Fibroblast of mammary gland (primary cell): ENCODE measurements at regions not wholly inside any gene's neighbourhood (a gene's known extent, or its start where the extent isn't known, plus 50 kb on each side); places are given as distances from the start of the nearest gene placed in this dataset.
"Not testable (repeated sequence)": the region's sequence is repeated elsewhere in the genome, so short reads cannot be mapped to it uniquely, and the experiment has no call there.

Experiments used
- DNase-seq: peaks from one replicate; pipeline ENCODE4 v3.0.0-alpha.2; 2010; ENCODE audit warnings: low read depth
- H3K4me3 ChIP-seq: 2 replicates; pipeline ENCODE4 v1.5.1; 2011; ENCODE audit warnings: low read depth, mild to moderate bottlenecking, low read length, moderate library complexity; ENCODE audit not compliant: control insufficient read depth
- TF ChIP-seq, protein P1 (sequence below): conservative IDR thresholded peaks from 2 replicates; pipeline ENCODE4 v1.5.1; 2011; ENCODE audit warnings: low read depth, low read length, inconsistent platforms; ENCODE audit not compliant: control insufficient read depth, insufficient read depth

DNA sequence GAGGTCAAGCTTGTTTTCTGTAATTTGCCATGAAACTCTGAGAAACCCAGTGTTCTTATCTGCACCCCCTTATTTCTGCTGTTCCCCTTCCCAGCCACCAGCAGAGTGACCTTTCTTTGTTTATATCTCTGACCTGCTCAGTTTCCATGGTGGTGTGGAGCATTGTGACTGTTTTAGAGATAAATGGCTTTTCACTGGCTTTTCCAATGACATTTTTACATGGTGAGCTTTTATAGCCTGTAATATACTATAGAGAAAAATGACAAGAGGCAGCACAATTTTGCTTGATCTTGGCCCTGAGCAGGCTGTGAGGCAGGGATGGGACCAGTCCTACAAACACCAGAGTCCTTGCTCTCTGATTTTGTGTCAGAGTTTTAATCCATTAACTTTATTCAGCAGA is 233.9 kb downstream of the FAT3 start:
- TF ChIP-seq, protein P1, sequence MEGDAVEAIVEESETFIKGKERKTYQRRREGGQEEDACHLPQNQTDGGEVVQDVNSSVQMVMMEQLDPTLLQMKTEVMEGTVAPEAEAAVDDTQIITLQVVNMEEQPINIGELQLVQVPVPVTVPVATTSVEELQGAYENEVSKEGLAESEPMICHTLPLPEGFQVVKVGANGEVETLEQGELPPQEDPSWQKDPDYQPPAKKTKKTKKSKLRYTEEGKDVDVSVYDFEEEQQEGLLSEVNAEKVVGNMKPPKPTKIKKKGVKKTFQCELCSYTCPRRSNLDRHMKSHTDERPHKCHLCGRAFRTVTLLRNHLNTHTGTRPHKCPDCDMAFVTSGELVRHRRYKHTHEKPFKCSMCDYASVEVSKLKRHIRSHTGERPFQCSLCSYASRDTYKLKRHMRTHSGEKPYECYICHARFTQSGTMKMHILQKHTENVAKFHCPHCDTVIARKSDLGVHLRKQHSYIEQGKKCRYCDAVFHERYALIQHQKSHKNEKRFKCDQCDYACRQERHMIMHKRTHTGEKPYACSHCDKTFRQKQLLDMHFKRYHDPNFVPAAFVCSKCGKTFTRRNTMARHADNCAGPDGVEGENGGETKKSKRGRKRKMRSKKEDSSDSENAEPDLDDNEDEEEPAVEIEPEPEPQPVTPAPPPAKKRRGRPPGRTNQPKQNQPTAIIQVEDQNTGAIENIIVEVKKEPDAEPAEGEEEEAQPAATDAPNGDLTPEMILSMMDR: no peak
- no peak for DNase-seq
- no peak overlapping the region for H3K4me3 ChIP-seq

DNA sequence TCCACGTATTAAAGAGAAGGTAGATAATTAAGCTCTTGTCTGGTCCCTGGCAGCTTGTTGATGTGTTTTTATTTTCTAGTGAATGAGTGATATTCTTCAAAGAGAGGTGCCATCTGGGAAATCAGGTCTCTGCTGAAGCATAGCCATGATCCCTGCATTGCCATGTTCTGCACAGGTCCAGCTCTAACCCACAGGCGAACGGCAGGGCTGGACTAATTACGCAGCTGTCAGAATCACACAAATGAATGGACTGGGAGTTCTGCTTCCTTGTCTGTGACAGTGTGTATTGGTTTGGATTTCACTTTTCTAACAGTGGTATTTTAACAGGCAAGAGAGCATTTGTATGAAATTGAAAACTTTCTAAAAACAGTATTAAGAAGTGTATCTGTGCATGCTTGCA is 235.6 kb downstream of the FAT3 start:
- no peak overlapping the region for H3K4me3 ChIP-seq
- TF ChIP-seq, protein P1: no peak
- no peak for DNase-seq

DNA sequence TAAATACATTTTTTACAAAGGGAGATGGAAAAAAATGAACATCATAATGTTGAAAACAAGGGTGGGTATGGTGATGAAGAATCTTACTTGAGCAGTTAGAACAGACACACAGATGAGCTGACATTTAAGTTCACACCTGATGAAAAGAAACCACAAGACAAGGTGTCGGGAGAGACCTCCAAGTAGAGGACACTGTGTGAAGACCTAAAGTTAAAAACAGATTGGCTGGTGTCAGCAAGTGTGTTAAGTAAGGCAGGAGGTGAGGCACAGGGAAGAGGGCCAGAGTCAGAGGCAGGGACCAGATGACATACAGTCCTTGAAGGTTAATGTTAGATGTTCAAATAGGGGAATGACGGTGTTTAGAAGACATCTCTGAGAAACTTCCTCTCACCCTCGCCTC is 236.8 kb downstream of the FAT3 start:
- TF ChIP-seq, protein P1: no peak
- DNase-seq: no peak
- H3K4me3 ChIP-seq: no peak overlapping the region

DNA sequence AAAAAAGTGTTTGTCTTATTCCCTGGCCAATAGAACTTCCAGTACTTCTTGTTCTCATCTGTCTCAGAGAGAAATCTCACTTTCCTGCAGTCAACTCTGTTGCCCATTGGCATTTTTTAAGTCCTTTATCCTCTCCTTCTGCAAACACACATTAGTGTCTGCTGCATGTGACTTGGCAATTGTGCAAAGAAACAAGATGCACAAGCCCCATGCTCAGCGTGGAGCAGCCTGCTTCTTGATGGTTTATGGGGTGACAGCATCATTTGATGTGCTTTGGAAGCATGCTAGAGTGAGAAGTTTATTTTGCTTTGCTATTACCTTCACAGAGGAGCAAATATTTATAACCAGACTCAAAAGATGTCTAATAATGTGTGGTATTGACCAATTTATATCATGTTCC is 238.2 kb downstream of the FAT3 start:
- no peak for DNase-seq
- H3K4me3 ChIP-seq: no peak overlapping the region
- TF ChIP-seq, protein P1: no peak

DNA sequence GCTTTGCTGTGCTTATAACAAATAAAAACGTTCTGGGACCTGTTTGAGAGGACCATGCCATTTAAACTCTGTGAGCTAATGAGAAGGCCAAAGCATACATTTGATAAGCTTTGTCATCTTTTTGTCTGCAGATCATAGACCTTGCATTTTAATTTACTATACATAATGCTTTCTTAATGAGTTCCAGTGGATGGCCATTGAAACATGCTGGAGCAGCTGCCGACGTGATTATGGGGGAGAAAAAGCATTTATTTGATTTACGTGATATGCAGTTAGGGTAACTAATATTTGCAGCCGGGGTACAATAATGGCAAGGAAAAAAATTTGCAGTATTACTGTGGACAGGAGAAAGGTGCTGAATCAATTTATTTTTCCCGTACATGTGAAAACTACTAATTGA is 240.2 kb downstream of the FAT3 start:
- H3K4me3 ChIP-seq: no peak overlapping the region
- DNase-seq: no peak
- TF ChIP-seq, protein P1: no peak

DNA sequence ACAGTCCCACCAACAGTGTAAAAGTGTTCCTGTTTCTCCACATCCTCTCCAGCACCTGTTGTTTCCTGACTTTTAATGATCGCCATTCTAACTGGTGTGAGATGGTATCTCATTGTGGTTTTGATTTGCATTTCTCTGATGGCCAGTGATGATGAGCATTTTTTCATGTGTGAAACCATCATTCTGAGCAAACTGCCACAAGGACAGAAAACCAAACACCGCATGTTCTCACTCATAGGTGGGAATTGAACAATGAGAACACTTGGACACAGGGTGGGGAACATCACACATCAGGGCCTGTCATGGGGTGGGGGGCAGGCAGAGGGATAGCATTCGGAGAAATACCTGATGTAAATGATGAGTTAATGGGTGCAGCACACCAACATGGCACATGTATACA is 240.8 kb downstream of the FAT3 start:
- not testable (repeated sequence) for H3K4me3 ChIP-seq, DNase-seq

DNA sequence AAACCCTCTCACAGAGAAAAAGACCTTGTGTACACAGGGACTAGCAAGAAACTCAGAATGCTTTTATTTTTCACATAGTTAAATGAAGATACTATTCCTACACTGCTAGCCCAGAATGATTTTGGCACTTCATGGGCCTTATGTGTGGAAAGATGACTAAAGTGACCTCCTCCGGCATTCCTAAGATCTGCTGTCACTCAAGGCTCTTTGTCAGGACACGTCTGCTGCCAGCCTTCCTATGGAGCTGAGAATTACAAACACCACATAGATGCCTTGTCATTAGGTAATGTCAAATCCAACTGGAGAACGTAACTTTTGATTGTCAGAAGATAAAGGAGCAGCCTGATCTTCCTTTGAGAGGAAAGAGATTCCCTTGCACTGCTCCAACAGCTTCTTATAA is 249.1 kb downstream of the FAT3 start:
- H3K4me3 ChIP-seq: no peak overlapping the region
- TF ChIP-seq, protein P1: no peak
- no peak for DNase-seq
